COLO668 (cell line): ENCODE measurements at regions not wholly inside any gene's neighbourhood (a gene's known extent, or its start where the extent isn't known, plus 50 kb on each side); places are given as distances from the start of the nearest gene placed in this dataset.
"Not testable (repeated sequence)": the region's sequence is repeated elsewhere in the genome, so short reads cannot be mapped to it uniquely, and the experiment has no call there.

Experiments used
- DNase-seq: peaks from one replicate; lab custom pipeline; 2025; ENCODE audit not compliant: unreplicated experiment; lab: John Stamatoyannopoulos, UW

DNA sequence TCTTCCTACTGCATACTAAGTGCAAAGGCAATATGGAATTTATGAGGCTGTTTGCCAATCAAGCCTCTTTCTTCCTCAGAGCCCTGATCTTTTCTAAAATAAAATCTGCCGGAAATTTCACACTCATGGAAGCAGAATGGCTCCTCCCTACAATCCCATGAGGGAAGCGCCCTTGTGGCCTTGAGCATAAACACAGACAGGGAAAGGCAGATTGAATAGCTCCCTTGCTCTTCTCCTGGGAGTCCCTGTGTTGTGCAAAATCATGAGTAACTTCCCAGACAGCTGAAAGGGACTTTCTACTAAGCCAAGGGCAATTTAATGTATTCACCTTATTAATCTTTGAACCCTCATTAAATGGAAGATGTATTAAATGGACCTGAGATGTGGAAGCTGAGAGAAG lies 226.1 kb upstream of the PIK3R1 start:
- DNase-seq: no peak

DNA sequence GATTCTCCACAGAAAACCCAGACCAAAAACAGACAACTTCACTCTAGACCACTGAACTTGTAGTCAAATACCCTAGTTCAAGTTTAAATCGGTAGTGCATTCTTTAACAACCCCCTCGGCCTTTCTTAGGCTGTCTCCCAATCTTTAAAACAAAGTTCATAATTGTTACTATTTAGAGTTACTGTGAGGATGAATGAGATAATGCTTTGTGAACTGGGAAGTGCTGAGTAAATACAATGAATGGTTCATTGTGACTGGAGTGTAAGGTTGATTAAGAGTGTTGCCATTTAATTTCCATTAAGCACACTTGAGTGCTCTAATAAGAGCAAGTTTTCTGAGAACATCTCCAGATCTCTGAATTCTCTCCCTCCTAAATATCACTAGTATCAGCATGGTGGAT lies 228.8 kb upstream of the PIK3R1 start:
- DNase-seq: no peak

DNA sequence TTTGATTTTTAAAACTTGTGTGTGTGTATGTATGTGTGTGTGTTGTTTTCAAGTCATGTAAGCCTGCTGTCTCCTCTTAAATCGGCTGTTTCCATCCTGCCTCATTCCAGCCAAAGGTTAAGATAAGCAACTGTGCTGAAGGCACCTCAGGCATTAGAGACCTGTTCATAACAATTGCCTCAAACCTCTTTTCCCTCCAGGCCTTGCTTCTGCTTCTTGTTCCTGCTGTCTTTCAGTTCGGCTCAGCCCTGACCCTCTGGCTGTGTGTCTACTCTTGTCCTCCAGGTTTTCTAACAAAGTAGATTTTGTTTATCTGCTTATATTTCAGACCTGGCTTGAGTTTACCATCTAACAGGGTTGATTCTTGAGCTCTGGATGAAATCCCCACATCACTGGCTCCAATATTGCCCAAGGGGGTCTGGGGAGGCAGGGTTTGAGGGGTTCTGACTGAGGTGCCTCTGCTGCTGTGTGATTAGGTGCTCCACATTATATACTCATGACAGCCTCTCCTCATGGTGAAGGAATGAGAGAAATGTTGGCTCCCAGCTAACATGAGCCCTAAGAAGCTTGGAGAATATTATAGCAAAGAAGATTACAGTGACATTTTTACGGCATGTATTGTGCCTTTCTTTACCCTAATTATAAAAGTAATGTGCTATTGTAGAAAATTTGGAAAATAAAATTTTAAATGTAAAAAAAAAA lies 229.7 kb upstream of the PIK3R1 start:
- DNase-seq: no peak

DNA sequence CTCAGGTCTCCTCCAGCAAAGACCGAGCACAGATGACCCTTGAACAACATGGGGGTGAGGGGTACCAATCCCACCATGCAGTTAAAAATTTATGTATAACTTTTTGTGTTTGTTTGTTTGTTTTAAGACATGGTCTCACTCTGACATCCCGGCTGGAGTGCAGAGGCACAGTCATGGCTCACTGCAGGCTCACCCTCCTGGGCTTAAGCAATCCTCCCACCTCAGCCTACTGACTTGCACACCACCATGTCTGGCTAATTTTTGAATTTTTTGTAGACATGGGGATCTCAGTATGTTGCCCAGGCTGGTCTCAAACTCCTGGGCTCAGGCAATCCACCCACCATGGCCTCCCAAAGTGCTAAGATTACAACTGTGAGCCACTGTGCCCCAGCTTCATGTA lies 231.0 kb upstream of the PIK3R1 start:
- no peak for DNase-seq

DNA sequence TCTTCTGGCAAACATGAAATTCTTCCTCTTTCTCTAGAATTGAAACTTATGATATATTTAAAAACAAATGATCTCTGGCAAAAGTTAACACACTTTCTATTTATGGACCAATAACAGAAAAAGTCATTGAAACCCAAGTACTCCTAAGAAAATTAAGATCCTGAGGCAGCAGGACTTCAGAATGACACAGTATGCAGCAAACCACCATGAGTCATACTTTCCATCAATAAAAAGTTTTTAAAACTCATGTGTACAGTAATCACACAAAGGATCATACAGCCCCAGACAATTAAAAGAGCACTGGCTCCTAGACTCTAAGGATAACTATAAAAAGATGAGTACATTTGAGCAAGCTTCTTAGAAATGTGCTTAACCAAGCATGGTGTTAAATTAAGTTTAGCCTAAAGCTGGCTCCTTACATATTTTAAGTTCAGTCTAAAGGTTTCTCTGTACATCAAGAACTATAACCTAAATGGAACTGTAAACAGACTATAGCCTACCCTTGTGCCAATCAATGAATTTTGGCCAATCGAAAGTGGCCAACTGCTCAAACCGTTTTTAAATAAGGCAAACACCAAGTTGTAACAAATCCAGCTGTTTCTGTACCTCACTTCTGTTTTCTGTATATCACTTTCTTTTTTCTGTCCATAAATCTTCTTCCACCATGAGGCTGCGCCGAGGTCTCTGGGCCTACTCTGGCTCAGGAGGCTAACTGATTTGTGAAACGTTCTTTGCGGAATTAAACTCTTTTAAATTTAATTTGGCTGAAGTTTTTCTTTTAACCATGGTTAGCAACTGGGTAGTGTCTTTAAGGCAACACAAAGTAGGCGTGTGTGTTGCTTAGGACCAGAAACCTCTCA lies 232.1 kb upstream of the PIK3R1 start:
- no peak for DNase-seq

- DNase-seq: not testable (repeated sequence)
These were observed 233.4 kb upstream of the PIK3R1 start for GRCh38 chr5:67982160-67982559.

- no peak for DNase-seq
These were observed 237.4 kb upstream of the PIK3R1 start for GRCh38 chr5:67978171-67978570.

DNA sequence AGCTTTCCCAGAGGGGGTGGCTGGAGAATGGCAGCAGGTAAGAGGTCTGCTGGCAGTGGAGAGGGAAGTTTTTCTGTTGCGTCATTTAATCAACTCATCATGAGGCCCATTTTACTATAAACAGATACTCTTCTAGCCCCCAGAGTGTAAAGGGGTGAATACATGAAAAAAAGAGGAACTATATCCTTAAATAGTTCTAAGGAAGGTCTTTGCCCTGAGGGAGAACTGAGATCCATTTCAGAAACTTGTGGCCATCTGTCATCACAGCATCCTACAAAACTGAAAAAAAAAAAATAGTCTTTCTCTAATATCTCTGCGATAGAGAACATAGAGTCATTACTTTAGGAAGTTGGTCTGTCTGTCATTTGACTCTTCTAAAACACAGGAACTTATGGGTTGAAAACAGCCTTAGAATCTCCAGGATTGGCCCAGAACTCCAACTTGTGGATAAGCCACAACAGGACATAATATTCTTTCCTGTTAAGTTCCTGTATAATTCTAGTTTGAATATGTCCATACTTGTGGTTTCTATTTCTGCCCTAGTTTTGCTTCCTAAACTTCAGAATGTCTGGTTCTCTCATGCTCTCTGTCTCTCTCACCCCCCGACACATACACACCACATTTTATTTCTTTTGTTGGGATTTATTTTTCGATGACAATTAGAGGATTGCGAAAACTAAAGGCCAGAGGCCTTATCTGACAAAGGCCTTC lies 238.5 kb upstream of the PIK3R1 start:
- DNase-seq: no peak

GRCh38 chr5:67976181-67976580 lies 239.4 kb upstream of the PIK3R1 start:
- no peak for DNase-seq

DNA sequence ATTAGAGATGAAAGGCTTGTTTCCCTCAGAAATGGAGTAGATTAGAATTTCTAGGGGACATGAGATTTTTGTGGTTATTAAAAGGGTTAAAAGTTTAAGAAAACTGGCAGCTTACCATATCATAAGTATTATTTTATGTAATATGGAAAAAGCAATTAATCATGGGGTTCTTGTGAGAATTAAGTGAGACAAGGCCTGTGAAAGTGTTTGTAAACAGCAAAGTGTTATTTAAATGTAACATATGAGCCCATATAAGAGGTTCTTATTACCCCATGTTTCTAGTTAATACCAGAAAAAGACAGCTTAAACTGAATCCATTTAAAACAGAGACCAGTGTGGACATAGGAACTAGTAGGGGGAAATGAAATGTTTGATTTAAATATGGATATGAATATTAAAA lies 241.1 kb upstream of the PIK3R1 start:
- no peak for DNase-seq

GRCh38 chr5:67974054-67974453 lies 241.5 kb upstream of the PIK3R1 start:
- DNase-seq: no peak

- no peak for DNase-seq
These were observed 243.4 kb upstream of the PIK3R1 start for GRCh38 chr5:67971971-67972821.

DNA sequence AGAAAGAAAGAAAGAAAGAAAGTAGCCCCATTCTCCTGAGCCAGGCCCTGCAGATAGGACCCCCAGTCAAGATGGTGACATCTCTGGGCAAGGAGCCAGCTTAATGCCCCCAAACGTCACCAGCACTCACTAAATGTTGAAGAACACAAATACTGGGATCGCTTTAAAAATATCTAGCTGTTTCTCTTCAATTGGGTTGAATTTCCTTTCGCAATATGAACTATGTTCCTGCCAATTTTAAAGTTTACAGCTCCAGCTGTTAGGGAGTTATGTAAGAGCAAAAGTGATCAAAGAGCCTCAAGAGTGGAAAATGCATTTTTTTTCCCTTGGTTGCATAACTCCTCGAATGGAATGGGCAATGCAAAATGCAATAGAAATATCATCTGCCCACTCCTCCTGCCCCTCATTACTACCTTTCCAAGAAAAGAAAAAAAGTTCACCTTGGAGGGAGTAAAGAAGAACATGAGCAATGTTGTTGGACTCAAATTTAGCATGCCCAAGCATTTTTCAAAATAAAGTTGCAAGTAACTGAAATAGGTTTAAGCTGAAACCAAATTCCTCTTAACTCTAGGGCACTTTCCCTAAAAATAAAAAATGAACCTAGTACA lies 244.2 kb upstream of the PIK3R1 start:
- DNase-seq: no peak

DNA sequence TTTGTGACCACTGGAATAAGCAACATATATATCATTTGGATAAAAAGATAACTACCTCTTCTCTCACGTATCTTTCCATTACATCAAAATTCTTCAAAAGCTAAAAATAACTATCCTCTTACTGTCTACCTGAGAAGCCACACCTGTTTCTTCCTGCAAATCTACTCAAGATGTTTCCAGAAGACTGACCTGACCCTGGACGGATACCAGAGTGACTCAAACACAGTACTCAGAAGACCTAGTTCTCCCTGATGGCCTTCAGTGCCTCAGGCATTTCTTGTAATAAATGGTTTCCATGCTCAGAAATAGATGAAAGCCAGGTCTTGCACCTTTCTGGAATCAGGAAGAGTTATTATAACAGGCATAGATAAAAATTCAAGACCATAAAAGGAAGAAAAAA lies 245.9 kb upstream of the PIK3R1 start:
- DNase-seq: no peak

DNA sequence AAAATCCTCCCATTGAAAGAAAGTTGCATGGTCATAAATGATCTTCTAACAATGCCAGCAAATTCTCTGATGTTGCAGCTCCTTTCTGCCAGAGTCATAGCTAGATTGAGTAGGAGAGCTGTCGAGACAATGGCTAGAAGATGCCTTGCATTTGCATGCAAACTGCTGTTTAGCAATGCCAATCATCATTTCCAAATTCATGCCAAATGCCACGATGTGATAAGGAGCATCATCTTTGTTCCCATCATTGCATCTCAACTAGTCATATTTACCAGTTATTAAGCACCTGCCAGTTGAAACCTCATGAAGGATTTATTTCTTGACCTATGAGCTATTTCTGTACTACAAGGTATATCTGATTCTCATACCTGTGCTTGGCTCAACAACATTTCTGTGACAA lies 246.4 kb upstream of the PIK3R1 start:
- no peak for DNase-seq

GRCh38 chr5:67966712-67967111 lies 248.8 kb upstream of the PIK3R1 start:
- no peak for DNase-seq

DNA sequence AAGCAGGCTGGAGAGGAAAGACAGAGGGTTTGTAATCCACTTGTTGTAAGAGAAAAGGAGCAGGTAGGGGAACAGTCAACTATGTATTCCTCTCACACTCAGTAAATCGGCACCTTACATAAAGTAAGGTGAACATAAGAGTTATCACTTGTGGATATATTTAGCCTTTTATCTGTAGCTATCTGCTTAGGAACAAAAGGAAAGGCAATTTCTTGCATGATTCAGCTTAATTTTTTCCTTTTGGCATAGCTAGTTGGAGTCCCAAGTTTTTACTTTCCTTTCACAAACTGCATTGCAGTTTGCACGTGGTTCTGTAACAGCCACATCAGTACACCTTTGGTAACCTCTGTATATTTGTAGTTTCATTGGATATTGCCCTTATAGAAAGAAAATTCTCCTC lies 250.9 kb upstream of the PIK3R1 start:
- DNase-seq: no peak

DNA sequence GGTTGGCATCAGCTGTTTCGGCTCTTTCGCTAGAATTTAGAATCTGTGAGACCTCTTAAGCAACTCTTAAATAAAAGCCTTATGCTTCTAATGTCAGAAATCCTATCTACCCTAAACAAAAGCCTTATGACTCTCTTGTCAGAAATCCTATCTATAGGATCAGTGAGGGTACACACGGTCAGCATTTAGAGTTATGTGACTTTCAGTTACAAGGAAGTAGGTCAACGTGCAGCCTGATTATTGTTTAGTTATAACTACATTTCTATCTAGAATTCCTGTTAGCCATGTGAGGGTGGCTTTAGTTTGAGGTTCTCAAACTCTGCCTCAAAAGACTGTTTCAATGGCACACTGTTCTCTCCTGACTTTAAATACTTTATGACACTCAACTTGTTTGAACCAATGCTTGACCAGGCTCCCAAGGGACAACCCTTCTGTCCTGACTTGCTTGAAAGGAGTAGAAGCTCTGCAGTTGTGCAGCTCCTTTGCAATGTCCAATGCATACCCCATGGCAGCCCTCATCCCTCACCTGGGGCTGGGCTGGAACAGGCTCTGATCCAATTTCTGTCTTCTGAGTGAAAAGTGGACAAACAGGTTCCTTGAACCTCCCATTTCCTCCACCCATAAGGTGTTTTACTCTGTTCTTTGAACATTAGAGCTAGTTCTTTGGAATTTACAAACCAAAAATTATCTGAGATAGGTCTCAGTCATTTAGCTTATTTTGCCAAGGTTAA lies 251.6 kb upstream of the PIK3R1 start:
- DNase-seq: no peak

DNA sequence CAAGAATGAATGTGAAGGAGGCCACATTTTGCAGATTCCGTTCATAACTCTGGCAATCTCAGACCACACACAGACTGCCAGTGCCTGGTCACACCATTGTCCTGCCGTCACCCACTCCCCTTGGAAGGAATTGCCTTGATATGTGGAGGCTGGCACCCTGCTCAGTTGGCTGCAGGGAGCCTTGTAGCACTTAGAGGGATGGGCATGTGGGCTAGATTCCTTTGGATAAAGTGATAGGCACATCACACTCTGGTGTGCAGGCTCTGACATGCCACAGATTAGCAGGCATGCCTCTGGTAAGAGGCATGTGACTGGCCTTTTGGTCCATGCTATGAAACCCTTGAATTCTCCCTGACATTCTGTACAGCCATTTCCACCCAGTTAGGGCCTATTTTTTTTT lies 254.6 kb upstream of the PIK3R1 start:
- DNase-seq: no peak

DNA sequence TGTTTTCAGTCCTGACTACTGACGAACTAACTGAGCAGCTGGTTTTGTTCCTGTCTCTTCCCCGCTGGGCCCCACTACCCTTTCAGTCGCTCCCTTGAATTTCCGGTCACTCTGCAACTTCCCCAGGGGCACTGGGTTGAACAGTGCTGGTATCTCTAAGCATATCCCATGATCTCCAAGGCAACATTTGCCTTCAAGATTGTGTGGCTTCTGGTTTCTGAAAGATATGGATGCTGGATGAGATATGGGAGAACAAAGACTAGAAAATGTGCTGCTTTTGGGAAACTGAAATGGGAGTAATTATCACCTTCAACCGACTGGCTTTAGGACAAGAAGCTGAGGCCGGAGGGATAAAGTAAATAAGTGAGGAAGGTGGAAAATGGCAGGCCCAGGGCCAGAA lies 258.2 kb upstream of the PIK3R1 start:
- DNase-seq: no peak
